OCI-LY1 (cell line): ENCODE measurements at regions not wholly inside any gene's neighbourhood (a gene's known extent, or its start where the extent isn't known, plus 50 kb on each side); places are given as distances from the start of the nearest gene placed in this dataset.

Source experiments
- CTCF ChIP-seq: fragments of 200-600 bp; sonication (generic), shearing (Covaris generic); IDR thresholded peaks from 2 replicates; pipeline ENCODE4 v1.5.1; 2017; ENCODE audit warnings: mild to moderate bottlenecking, antibody characterized with exemption, low read length, moderate library complexity, mixed read lengths
- EZH2 ChIP-seq: fragments of 200-600 bp; sonication (generic), shearing (Covaris generic); IDR thresholded peaks from 2 replicates; pipeline ENCODE4 v1.8.0; 2017; ENCODE audit warnings: borderline replicate concordance, mixed run types, mild to moderate bottlenecking, antibody characterized with exemption, low read length, moderate library complexity, mixed read lengths

GRCh38 chr6:150503041-150503440 lies 96.6 kb upstream of the PLEKHG1 start:
- TF ChIP-seq CTCF, result no peak
- TF ChIP-seq EZH2, result no peak
